ENCODE measurements at regions not wholly inside any gene's neighbourhood (a gene's known extent, or its start where the extent isn't known, plus 50 kb on each side); places are given as distances from the start of the nearest gene placed in this dataset.

- H3K27ac ChIP-seq (ENCODE audit: low read depth, low read length): no peak overlapping the region
- ChIA-PET POLR2A (ENCODE audit: partially characterized antibody) (no interaction called here), CTCF (ENCODE audit: partially characterized antibody) (interaction anchor here (0.6 kb wide), 1 partner anchor 55 kb away, joined by 3 read pairs; no protein-coding TSS in a partner anchor)
- no peak overlapping the region for H3K4me2 ChIP-seq (ENCODE audit: insufficient read depth in 1 of 2, low read depth in 2 of 2, low read length in 2 of 2)
- no peaks in the 10 kb centered on the region for H4K20me1 ChIP-seq (replicated peaks in 1 of 2; ENCODE audit: control insufficient read depth in 1 of 2, insufficient read depth in 2 of 2, low read length in 2 of 2)
- no peak for FAIRE-seq
- H2BK12ac ChIP-seq (ENCODE audit: low read depth, low read length): no peak overlapping the region
- TF ChIP-seq KDM4A (IDR thresholded peaks at IDR 0.05; ENCODE audit: low read depth, low read length, severe bottlenecking) (no peak), EP300 (IDR thresholded peaks at IDR 0.05; ENCODE audit: borderline replicate concordance in 1 of 2, low read depth in 2 of 2, low read length in 2 of 2) (no peak)
- H3K18ac ChIP-seq (ENCODE audit: extremely low read depth, low read length): no peak overlapping the region
- H3K4ac ChIP-seq (replicated peaks; ENCODE audit: insufficient read length, low read depth, low read length): no peak overlapping the region
- no peaks in the 10 kb centered on the region; the same call in 1 of the 2 replicates for H3K23me2 ChIP-seq (ENCODE audit: low read depth, low read length)
- no peak overlapping the region for H3K56ac ChIP-seq (replicated peaks; ENCODE audit: insufficient read length, low read depth, low read length)
- no peak overlapping the region for H2BK15ac ChIP-seq (ENCODE audit: low read length)
- H2AK5ac ChIP-seq (ENCODE audit: low read depth, low read length): no peak overlapping the region
- no peaks in the 10 kb centered on the region for H3K9me3 ChIP-seq (ENCODE audit: insufficient read depth in 2 of 2, low read depth in 1 of 2, low read length in 1 of 2)
- WGBS, 2 experiments (ENCODE audit: extremely low coverage in 1 of 2, insufficient coverage in 1 of 2, insufficient read length in 1 of 2, insufficient replicate concordance in 2 of 2, low coverage in 1 of 2, low lambda C conversion rate in 2 of 2, missing lambda C conversion rate in 1 of 2): 93% methylated on average over 5 of the region's 5 CpGs; no CpG with 5 or more reads in 1 of the 2 experiments
- H3K27me3 ChIP-seq (replicated peaks in 1 of 4; ENCODE audit: control insufficient read depth in 3 of 4, extremely low read depth in 1 of 4, insufficient read depth in 3 of 4, low read length in 3 of 4): no peaks in the 10 kb centered on the region
- H4K5ac ChIP-seq (ENCODE audit: insufficient read length, low read depth, low read length): no peak overlapping the region
- no peak for DNase-seq (ENCODE audit: low read depth in 1 of 2, low spot score in 2 of 2)
- no peak overlapping the region for H3K14ac ChIP-seq (ENCODE audit: insufficient read length)
- no peak overlapping the region for H4K91ac ChIP-seq (replicated peaks; ENCODE audit: insufficient read length, low read length)
- no peaks in the 10 kb centered on the region for H3K79me1 ChIP-seq (ENCODE audit: low read depth, low read length)
- no peak overlapping the region for H2AFZ ChIP-seq (ENCODE audit: low read length)
- H3K23ac ChIP-seq (ENCODE audit: insufficient read length): no peak overlapping the region
- no peak overlapping the region for H3K4me3 ChIP-seq (ENCODE audit: extremely low read depth in 1 of 4, insufficient read depth in 2 of 4, low read depth in 3 of 4, low read length in 4 of 4)
- no peak overlapping the region for H3K9ac ChIP-seq (replicated peaks in 1 of 4; ENCODE audit: extremely low read depth in 1 of 4, low read depth in 3 of 4, low read length in 3 of 4)
- no peak overlapping the region for H2BK120ac ChIP-seq (replicated peaks; ENCODE audit: low read depth, low read length)
- no peaks in the 10 kb centered on the region for H3K36me3 ChIP-seq (ENCODE audit: control insufficient read depth in 2 of 4, insufficient read depth in 4 of 4, low read length in 3 of 4)
- H2BK20ac ChIP-seq (ENCODE audit: low read length): no peak overlapping the region
- H4K8ac ChIP-seq (ENCODE audit: extremely low read depth, insufficient read depth, low read length): no peak overlapping the region
- H2BK5ac ChIP-seq (ENCODE audit: low read depth, low read length): no peak overlapping the region
- no peaks in the 10 kb centered on the region for H3K79me2 ChIP-seq (ENCODE audit: control insufficient read depth in 1 of 2, insufficient read depth in 2 of 2, low read length in 2 of 2)
- H3K4me1 ChIP-seq (replicated peaks in 1 of 4; ENCODE audit: control insufficient read depth in 3 of 4, insufficient read depth in 4 of 4, low read length in 3 of 4): no peaks in the 10 kb centered on the region
Observed at GRCh38 chr2:18467749-18468360, 92.6 kb downstream of the RDH14 start.
